ENCODE measurements at regions not wholly inside any gene's neighbourhood (a gene's known extent, or its start where the extent isn't known, plus 50 kb on each side); places are given as distances from the start of the nearest gene placed in this dataset.

DNA sequence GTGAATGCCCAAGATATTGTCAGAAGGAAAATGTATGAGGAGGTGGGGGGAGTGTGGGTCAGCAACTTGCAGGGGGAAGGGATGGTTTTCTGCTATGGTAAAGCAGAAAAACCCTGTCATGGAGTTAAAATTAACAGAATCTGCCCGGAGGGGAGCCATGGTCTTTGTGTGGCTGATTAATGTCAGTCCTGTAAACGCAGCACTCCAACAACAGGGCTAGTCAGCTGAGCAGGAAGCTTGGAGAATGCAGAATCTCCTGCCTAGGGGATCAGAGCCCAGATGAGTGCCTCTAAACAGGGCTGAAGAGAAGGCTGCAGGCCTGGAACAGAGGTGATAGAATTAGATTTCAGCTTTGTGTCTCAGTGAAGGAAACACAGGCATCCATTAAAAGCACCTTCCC is 140.9 kb upstream of the MTNR1B start:
- no peak overlapping the region for H3K4me3 ChIP-seq
- TF ChIP-seq, protein P1, sequence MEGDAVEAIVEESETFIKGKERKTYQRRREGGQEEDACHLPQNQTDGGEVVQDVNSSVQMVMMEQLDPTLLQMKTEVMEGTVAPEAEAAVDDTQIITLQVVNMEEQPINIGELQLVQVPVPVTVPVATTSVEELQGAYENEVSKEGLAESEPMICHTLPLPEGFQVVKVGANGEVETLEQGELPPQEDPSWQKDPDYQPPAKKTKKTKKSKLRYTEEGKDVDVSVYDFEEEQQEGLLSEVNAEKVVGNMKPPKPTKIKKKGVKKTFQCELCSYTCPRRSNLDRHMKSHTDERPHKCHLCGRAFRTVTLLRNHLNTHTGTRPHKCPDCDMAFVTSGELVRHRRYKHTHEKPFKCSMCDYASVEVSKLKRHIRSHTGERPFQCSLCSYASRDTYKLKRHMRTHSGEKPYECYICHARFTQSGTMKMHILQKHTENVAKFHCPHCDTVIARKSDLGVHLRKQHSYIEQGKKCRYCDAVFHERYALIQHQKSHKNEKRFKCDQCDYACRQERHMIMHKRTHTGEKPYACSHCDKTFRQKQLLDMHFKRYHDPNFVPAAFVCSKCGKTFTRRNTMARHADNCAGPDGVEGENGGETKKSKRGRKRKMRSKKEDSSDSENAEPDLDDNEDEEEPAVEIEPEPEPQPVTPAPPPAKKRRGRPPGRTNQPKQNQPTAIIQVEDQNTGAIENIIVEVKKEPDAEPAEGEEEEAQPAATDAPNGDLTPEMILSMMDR (IDR thresholded peaks at IDR 0.05): no peak
- no peak for TF ChIP-seq POLR2A (IDR thresholded peaks at IDR 0.05)
- no peaks in the 10 kb centered on the region for H3K27me3 ChIP-seq
- peaks cover 0 to 10% (median 3%) of the 10 kb centered on the region in 3 donors for H3K4me1 ChIP-seq
- intact Hi-C loops (cut with DNase I): no loop called here
- no peak overlapping the region for H3K27ac ChIP-seq
- 0 to 48% methylated on average over 1 to 2 of the region's 2 CpGs for WGBS, 2 donors
- no peak for DNase-seq
- no peaks in the 10 kb centered on the region for H3K36me3 ChIP-seq
- no peaks in the 10 kb centered on the region for H3K9me3 ChIP-seq

DNA sequence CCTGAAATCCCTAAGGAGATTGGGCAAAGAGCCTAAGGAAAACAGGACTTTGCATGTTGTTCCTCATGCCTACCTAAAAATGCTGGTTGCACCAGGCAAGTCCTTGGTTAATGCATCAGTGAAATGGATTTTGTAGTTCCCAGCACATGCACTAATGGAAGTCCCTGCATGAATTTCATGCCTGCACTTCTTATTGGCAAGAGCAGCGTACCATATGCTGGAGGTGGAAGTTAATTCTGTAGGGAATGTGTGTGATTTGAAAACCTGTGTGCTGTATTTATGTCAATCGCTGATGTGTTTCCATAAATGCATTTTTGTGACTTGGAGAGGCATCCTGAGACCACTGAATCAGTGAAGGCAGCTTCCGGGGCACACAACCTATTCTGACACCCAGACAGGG is 140.3 kb upstream of the MTNR1B start:
- H3K9me3 ChIP-seq: no peaks in the 10 kb centered on the region
- 91 to 92% methylated on average over 3 of the region's 3 CpGs for WGBS, 2 donors
- TF ChIP-seq, protein P1 (IDR thresholded peaks at IDR 0.05): no peak
- no peak for TF ChIP-seq POLR2A (IDR thresholded peaks at IDR 0.05)
- H3K27me3 ChIP-seq: no peaks in the 10 kb centered on the region
- H3K36me3 ChIP-seq: no peaks in the 10 kb centered on the region
- no peak overlapping the region for H3K27ac ChIP-seq
- intact Hi-C loops (cut with DNase I): no loop called here
- H3K4me3 ChIP-seq: no peak overlapping the region
- DNase-seq: no peak
- H3K4me1 ChIP-seq: peaks cover 0 to 15% (median 3%) of the 10 kb centered on the region in 3 donors

DNA sequence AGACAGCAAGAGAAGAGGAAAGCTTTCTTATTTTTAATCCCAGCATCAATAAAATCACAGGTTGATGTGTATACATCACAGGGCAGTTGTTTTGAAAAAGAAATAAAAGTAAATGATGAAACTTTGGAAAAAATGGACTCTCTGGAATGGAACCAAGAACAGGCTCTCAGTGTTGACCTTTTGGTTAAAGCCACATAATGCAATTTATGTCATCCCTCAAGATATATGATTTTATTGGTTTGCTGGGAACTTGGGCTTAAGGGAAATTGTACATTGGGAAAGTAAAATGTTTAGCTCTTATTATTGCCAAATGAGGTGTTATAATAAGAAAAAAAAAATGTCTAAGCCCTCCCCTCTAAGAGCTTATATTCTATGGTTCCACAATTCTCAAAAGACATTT is 139.8 kb upstream of the MTNR1B start:
- no peaks in the 10 kb centered on the region for H3K9me3 ChIP-seq
- no peaks in the 10 kb centered on the region for H3K36me3 ChIP-seq
- H3K27me3 ChIP-seq: no peaks in the 10 kb centered on the region
- TF ChIP-seq, protein P1 (IDR thresholded peaks at IDR 0.05): no peak
- TF ChIP-seq POLR2A (IDR thresholded peaks at IDR 0.05): no peak
- no peak overlapping the region for H3K4me3 ChIP-seq
- no peak overlapping the region for H3K27ac ChIP-seq
- intact Hi-C loops (cut with DNase I): no loop called here
- H3K4me1 ChIP-seq: peaks cover 0 to 21% (median 3%) of the 10 kb centered on the region in 3 donors
- no peak for DNase-seq

DNA sequence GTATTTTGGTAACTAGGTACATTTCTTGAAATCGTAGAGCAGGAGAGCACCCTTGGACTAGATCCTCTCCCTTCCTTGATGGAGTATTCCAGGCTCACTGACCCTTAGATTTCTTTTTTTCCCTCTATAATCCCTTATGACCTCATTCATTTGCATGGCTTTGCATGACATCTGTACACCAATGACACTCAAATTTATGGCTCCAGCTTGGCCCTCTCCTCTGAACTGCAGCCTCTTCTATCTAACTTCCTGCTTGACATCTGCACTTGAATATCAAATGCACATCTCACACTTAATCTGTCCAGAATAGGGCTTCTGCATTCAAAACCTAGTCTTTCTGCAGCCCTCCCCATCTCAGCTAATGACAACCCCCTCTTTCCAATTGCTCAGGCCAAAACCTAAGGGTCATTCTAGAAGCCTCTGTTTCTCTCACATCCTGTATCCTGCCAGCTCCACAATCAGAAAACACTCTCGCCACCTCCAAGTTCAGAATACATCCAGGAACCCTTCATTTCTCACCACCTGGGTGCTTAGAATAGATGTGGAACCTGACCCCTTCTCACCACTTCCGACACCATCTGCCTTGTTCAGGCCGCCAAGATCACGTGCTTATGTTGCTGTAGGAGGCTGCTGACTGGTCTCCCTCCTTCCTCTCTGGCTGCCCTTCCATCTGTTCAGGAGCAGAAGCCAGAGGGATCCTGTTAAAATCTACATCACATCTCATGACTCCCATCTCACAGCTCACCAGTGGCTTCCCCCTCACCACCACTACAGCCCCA is 138.9 kb upstream of the MTNR1B start:
- H3K4me1 ChIP-seq: peaks cover 0 to 21% (median 3%) of the 10 kb centered on the region in 3 donors
- TF ChIP-seq, protein P1 (IDR thresholded peaks at IDR 0.05): no peak
- TF ChIP-seq POLR2A (IDR thresholded peaks at IDR 0.05): no peak
- no peak overlapping the region for H3K27ac ChIP-seq
- H3K4me3 ChIP-seq: no peak overlapping the region
- H3K36me3 ChIP-seq: no peaks in the 10 kb centered on the region
- no peaks in the 10 kb centered on the region for H3K9me3 ChIP-seq
- intact Hi-C loops (cut with DNase I): no loop called here
- no peaks in the 10 kb centered on the region for H3K27me3 ChIP-seq
- WGBS, 2 donors: 70 to 82% methylated on average over 5 of the region's 5 CpGs
- DNase-seq: no peak

DNA sequence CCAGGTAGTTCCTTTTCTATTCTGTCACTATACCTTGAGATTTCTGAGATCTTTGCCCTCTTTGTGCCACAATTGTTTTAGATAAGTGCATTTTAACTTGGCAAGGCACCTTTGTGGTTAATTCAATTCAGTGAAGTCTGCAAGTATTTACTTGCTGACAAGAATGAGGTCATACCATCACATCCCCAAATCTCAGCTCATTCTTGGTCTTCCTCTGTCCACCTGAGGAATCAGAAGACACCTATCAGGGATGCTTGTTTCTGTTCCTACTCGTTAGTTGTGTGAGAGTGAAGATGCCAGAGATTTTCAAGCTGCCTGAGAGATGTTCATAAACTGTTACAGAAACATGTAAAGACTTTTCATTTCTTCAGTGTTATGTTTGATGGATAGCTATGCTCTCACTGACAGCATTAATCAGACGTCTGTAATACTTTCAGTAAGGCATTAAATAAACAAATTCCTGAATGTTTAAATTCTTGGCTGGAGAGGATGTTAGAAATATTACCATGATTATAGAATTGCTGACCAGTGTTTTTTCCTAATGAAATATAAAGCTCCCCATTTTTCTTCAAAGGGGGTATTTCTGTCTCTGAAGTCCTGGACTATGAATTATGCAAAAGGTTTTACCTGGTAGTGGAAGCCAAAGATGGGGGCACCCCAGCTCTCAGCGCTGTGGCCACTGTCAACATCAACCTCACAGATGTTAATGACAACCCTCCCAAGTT is 135.0 kb upstream of the MTNR1B start:
- no peak overlapping the region for H3K4me3 ChIP-seq
- no peak for DNase-seq
- no peak overlapping the region for H3K27ac ChIP-seq

More for the DNA sequence above, 135.0 kb upstream of the MTNR1B start:
- Histone ChIP-seq H3K4me1 (peaks cover 0 to 11% (median 0%) of the 10 kb centered on the region in 3 donors), H3K27me3 (no peaks in the 10 kb centered on the region), H3K9me3 (no peaks in the 10 kb centered on the region), H3K36me3 (no peaks in the 10 kb centered on the region)
- no peak for TF ChIP-seq POLR2A (IDR thresholded peaks at IDR 0.05)
- TF ChIP-seq, protein P1 (IDR thresholded peaks at IDR 0.05): no peak
- 29 to 37% methylated on average over 3 of the region's 3 CpGs for WGBS, 2 donors
- intact Hi-C loops (cut with DNase I): no loop called here

Data from esophagus squamous epithelium (tissue), 5 donors.